H1 (cell line): ENCODE measurements at regions not wholly inside any gene's neighbourhood (a gene's known extent, or its start where the extent isn't known, plus 50 kb on each side); places are given as distances from the start of the nearest gene placed in this dataset.

Experiments
- CTCF ChIA-PET: fragments of 300-600 bp; sonication (Branson Sonifier 250); formaldehyde crosslinking; loops from one replicate; lab custom pipeline; 2021; ENCODE audit not compliant: partially characterized antibody; lab: Charles Lee
- POLR2A ChIA-PET: fragments of 300-600 bp; sonication (Branson Sonifier 250); formaldehyde crosslinking; loops from one replicate; lab custom pipeline; 2021; ENCODE audit warnings: inconsistent platforms; ENCODE audit not compliant: partially characterized antibody; lab: Charles Lee
- DNase-seq, 2 experiments: peaks; one replicate each; pipeline versions ENCODE4 v3.0.0 to v3.0.0-alpha.2; 2010 to 2022; ENCODE audit warnings: low spot score in 2 of 2, low read depth in 1 of 2, mixed read lengths in 1 of 2
- FAIRE-seq: peaks from 2 replicates; lab custom pipeline; 2011; peaks lifted over from hg19 to GRCh38; lab: Jason Lieb, UNC
- H2AFZ ChIP-seq: 2 replicates; pipeline ENCODE4 v1.8.1; 2012; ENCODE audit warnings: low read length, inconsistent platforms
- H2AK5ac ChIP-seq: 2 replicates; pipeline ENCODE4 v1.6.1; 2013; ENCODE audit warnings: low read depth, low read length
- H2BK120ac ChIP-seq: replicated peaks from 2 replicates; pipeline ENCODE3; 2013; ENCODE audit warnings: low read depth, low read length, inconsistent platforms
- H2BK12ac ChIP-seq: 2 replicates; pipeline ENCODE4 v1.6.1; 2013; ENCODE audit warnings: low read depth, low read length
- H2BK15ac ChIP-seq: 2 replicates; pipeline ENCODE4 v1.6.1; 2013; ENCODE audit warnings: low read length
- H2BK20ac ChIP-seq: 2 replicates; pipeline ENCODE4 v1.6.1; 2013; ENCODE audit warnings: low read length
- H2BK5ac ChIP-seq: 2 replicates; pipeline ENCODE4 v1.6.1; 2013; ENCODE audit warnings: low read depth, low read length
- H3K14ac ChIP-seq: 2 replicates; pipeline ENCODE4 v1.6.1; 2013; ENCODE audit warnings: inconsistent platforms; ENCODE audit not compliant: insufficient read length
- H3K18ac ChIP-seq: 2 replicates; pipeline ENCODE4 v1.6.1; 2013; ENCODE audit warnings: low read length; ENCODE audit errors: extremely low read depth
- H3K23ac ChIP-seq: 2 replicates; pipeline ENCODE4 v1.6.1; 2013; ENCODE audit warnings: inconsistent platforms; ENCODE audit not compliant: insufficient read length
- H3K23me2 ChIP-seq: 2 replicates; pipeline ENCODE4 v1.6.1; 2013; ENCODE audit warnings: low read depth, low read length
- H3K27ac ChIP-seq: 2 replicates; pipeline ENCODE4 v1.6.1; 2011; ENCODE audit warnings: low read depth, low read length, inconsistent platforms
- H3K27me3 ChIP-seq, 4 experiments: replicated peaks in 1 of 4; 1 replicate in 1 of 4; 2 replicates in 3 of 4; pipeline versions ENCODE4 v1.6.1 to v1.8.1; 2011 to 2013; ENCODE audit warnings: low read length in 3 of 4, mild to moderate bottlenecking in 3 of 4, inconsistent platforms in 2 of 4, mixed read lengths in 2 of 4, moderate library complexity in 1 of 4; ENCODE audit not compliant: control insufficient read depth in 3 of 4, insufficient read depth in 3 of 4; ENCODE audit errors: extremely low read depth in 1 of 4
- H3K36me3 ChIP-seq, 4 experiments: 2 replicates each; pipeline versions ENCODE4 v1.6.1 to v1.8.1; 2011 to 2013; ENCODE audit warnings: mild to moderate bottlenecking in 4 of 4, low read length in 3 of 4, moderate library complexity in 2 of 4, control low read depth in 1 of 4, inconsistent platforms in 1 of 4; ENCODE audit not compliant: insufficient read depth in 4 of 4, control insufficient read depth in 2 of 4
- H3K4ac ChIP-seq: replicated peaks from 2 replicates; pipeline ENCODE3; 2013; ENCODE audit warnings: low read length, low read depth, mixed read lengths, inconsistent platforms; ENCODE audit not compliant: insufficient read length
- H3K4me1 ChIP-seq, 4 experiments: replicated peaks in 1 of 4; 1 replicate in 1 of 4; 2 replicates in 3 of 4; pipeline versions ENCODE4 v1.6.1 to v1.8.1; 2011 to 2013; ENCODE audit warnings: low read length in 3 of 4, inconsistent platforms in 2 of 4, mixed read lengths in 1 of 4; ENCODE audit not compliant: insufficient read depth in 4 of 4, control insufficient read depth in 3 of 4
- H3K4me2 ChIP-seq, 2 experiments: 2 replicates each; pipeline versions ENCODE4 v1.6.1 to v1.8.1; 2011 to 2013; ENCODE audit warnings: low read depth in 2 of 2, low read length in 2 of 2, control low read depth in 1 of 2, inconsistent platforms in 1 of 2, mild to moderate bottlenecking in 1 of 2; ENCODE audit not compliant: insufficient read depth in 1 of 2
- H3K4me3 ChIP-seq, 4 experiments: fragments of 200-600, 300-600 bp in 1 of 4; sonication (generic), shearing (Covaris generic), sonication (Bioruptor Twin) in 1 of 4; 2 replicates each; pipeline versions ENCODE4 v1.5.1 to v1.8.1; 2011 to 2016; ENCODE audit warnings: low read length in 4 of 4, low read depth in 3 of 4, control low read depth in 2 of 4, inconsistent platforms in 2 of 4, mild to moderate bottlenecking in 2 of 4, mixed read lengths in 1 of 4, moderate library complexity in 1 of 4; ENCODE audit not compliant: insufficient read depth in 2 of 4; ENCODE audit errors: extremely low read depth in 1 of 4
- H3K56ac ChIP-seq: replicated peaks from 2 replicates; pipeline ENCODE3; 2013; ENCODE audit warnings: low read depth, mild to moderate bottlenecking, mixed read lengths, low read length, inconsistent platforms; ENCODE audit not compliant: insufficient read length
- H3K79me1 ChIP-seq: 2 replicates; pipeline ENCODE4 v1.6.1; 2013; ENCODE audit warnings: low read depth, low read length, control low read depth
- H3K79me2 ChIP-seq, 2 experiments: 2 replicates each; pipeline versions ENCODE4 v1.6.1 to v1.8.1; 2012 to 2013; ENCODE audit warnings: low read length in 2 of 2, mild to moderate bottlenecking in 2 of 2, inconsistent platforms in 1 of 2; ENCODE audit not compliant: insufficient read depth in 2 of 2, control insufficient read depth in 1 of 2
- H3K9ac ChIP-seq, 4 experiments: replicated peaks in 1 of 4; 1 replicate in 1 of 4; 2 replicates in 3 of 4; pipeline versions ENCODE4 v1.6.1 to v1.8.1; 2011 to 2013; ENCODE audit warnings: low read depth in 3 of 4, low read length in 3 of 4, control low read depth in 2 of 4, mild to moderate bottlenecking in 2 of 4, moderate library complexity in 2 of 4, inconsistent platforms in 1 of 4; ENCODE audit errors: extremely low read depth in 1 of 4
- H3K9me3 ChIP-seq, 2 experiments: 2 replicates each; pipeline versions ENCODE4 v1.6.1 to v1.8.1; 2012 to 2013; ENCODE audit warnings: mild to moderate bottlenecking in 2 of 2, moderate library complexity in 2 of 2, control low read depth in 1 of 2, inconsistent platforms in 1 of 2, low read depth in 1 of 2, low read length in 1 of 2, mixed read lengths in 1 of 2; ENCODE audit not compliant: insufficient read depth in 2 of 2
- H4K20me1 ChIP-seq, 2 experiments: replicated peaks in 1 of 2; 2 replicates each; pipeline versions ENCODE3 to v1.8.1; 2011 to 2013; ENCODE audit warnings: inconsistent platforms in 2 of 2, low read length in 2 of 2, mild to moderate bottlenecking in 1 of 2; ENCODE audit not compliant: insufficient read depth in 2 of 2, control insufficient read depth in 1 of 2
- H4K5ac ChIP-seq: 2 replicates; pipeline ENCODE4 v1.6.1; 2013; ENCODE audit warnings: low read length, low read depth, mixed read lengths, inconsistent platforms; ENCODE audit not compliant: insufficient read length
- H4K8ac ChIP-seq: 2 replicates; pipeline ENCODE4 v1.8.0; 2013; ENCODE audit warnings: mild to moderate bottlenecking, moderate library complexity, low read length, inconsistent platforms; ENCODE audit not compliant: insufficient read depth; ENCODE audit errors: extremely low read depth
- H4K91ac ChIP-seq: replicated peaks from 2 replicates; pipeline ENCODE3; 2013; ENCODE audit warnings: low read length, mixed read lengths, inconsistent platforms; ENCODE audit not compliant: insufficient read length
- BACH1 ChIP-seq: IDR thresholded peaks from 2 replicates; pipeline ENCODE4 v1.6.1; 2012; ENCODE audit warnings: low read length, improper control_type of control experiment
- CTBP2 ChIP-seq: IDR thresholded peaks from 2 replicates; pipeline ENCODE4 v1.7.0; 2011; ENCODE audit warnings: borderline replicate concordance, mild to moderate bottlenecking, moderate library complexity, mixed read lengths, low read length; ENCODE audit not compliant: insufficient read depth, insufficient read length
- JUN ChIP-seq: IDR thresholded peaks from 2 replicates; pipeline ENCODE4 v1.6.1; 2011; ENCODE audit warnings: low read depth, mild to moderate bottlenecking, improper control_type of control experiment, low read length
- JUND ChIP-seq: IDR thresholded peaks from 2 replicates; pipeline ENCODE4 v1.6.1; 2011; ENCODE audit warnings: mild to moderate bottlenecking, improper control_type of control experiment, low read length
- NRF1 ChIP-seq: IDR thresholded peaks from 2 replicates; pipeline ENCODE4 v1.6.1; 2011; ENCODE audit warnings: mild to moderate bottlenecking, low read depth, low read length, improper control_type of control experiment
- POLR2AphosphoS5 ChIP-seq: IDR thresholded peaks from 2 replicates; pipeline ENCODE4 v1.6.1; 2011; ENCODE audit warnings: low read depth, low read length
- RAD21 ChIP-seq, 2 experiments: IDR thresholded peaks in 1 of 2; conservative IDR thresholded peaks in 1 of 2; 2 replicates each; pipeline ENCODE4 v1.6.1; 2011; ENCODE audit warnings: low read depth in 2 of 2, low read length in 2 of 2, improper control_type of control experiment in 1 of 2, inconsistent platforms in 1 of 2, mild to moderate bottlenecking in 1 of 2, moderate library complexity in 1 of 2
- SP1 ChIP-seq: IDR thresholded peaks from 2 replicates; pipeline ENCODE4 v1.6.1; 2011; ENCODE audit warnings: low read depth, low read length
- WGBS, 2 experiments: shearing (Covaris generic) in 1 of 2; methylation state at CpG; one replicate each; pipeline versions ENCODE4 v1.1.6 to v1.1.7; 2013 to 2015; ENCODE audit warnings: low lambda C conversion rate in 2 of 2, mixed read lengths in 2 of 2, inconsistent platforms in 1 of 2, low coverage in 1 of 2, missing lambda C conversion rate in 1 of 2; ENCODE audit not compliant: insufficient replicate concordance in 2 of 2, insufficient coverage in 1 of 2, insufficient read length in 1 of 2; ENCODE audit errors: extremely low coverage in 1 of 2, missing lambda C conversion rate in 1 of 2; 5-methylcytosine and 5-hydroxymethylcytosine counted together

DNA sequence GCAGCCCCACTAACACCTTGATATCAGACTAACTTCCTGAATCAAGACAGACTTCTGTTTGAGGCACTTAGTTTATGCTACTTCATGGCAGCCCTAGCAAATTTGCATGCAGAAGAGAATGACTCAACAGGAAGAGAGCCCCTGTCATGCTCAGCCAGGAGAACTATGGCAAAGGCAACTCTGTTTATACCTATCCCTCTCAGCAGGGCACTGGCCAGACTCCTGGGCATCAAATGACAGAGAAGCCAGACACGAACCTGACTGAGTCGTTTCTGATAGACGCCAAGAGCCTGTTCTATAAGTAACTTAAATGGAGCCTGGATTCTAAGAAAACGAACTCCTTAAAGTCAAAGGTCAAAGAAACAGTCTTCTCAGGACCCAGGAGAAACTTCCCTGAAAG, 50.9 kb upstream of the UNC5B start:
- Histone ChIP-seq H4K20me1 (no peaks in the 10 kb centered on the region), H3K4me3 (no peak overlapping the region), H3K79me1 (no peaks in the 10 kb centered on the region), H2BK5ac (no peak overlapping the region), H3K36me3 (no peaks in the 10 kb centered on the region), H3K27ac (no peak overlapping the region), H4K5ac (no peak overlapping the region), H3K56ac (no peak overlapping the region), H2AFZ (no peak overlapping the region), H3K18ac (no peak overlapping the region), H3K4me1 (no peaks in the 10 kb centered on the region), H2BK20ac (no peak overlapping the region), H3K4ac (no peak overlapping the region), H4K8ac (no peak overlapping the region), H3K4me2 (no peak overlapping the region), H3K9me3 (no peaks in the 10 kb centered on the region), H3K23ac (no peak overlapping the region), H3K14ac (no peak overlapping the region), H2BK120ac (no peak overlapping the region), H3K27me3 (peaks cover 0 to 1% (median 0%) of the 10 kb centered on the region in 4 experiments; a peak in 1 of 7 replicates), H4K91ac (no peak overlapping the region), H3K79me2 (no peaks in the 10 kb centered on the region)
- FAIRE-seq (no peak), DNase-seq (no peak)
- ChIA-PET CTCF (no interaction called here), POLR2A (no interaction called here)
- WGBS, 2 experiments: 68% methylated on average over 4 of the region's 4 CpGs; no CpG with 5 or more reads in 1 of the 2 experiments
- TF ChIP-seq JUN: no peak
- no peak for TF ChIP-seq JUND
- TF ChIP-seq CTBP2: no peak
- no peak for TF ChIP-seq RAD21 (IDR thresholded peaks at IDR 0.05 in 1 of 2, conservative IDR thresholded peaks at IDR 0.05 in 1 of 2; ENCODE audit: low read depth in 2 of 2, low read length in 2 of 2)
- no peak for TF ChIP-seq SP1
- no peak for TF ChIP-seq BACH1
- TF ChIP-seq NRF1: no peak
- no peak for TF ChIP-seq POLR2AphosphoS5
- TF ChIP-seq, all 59 proteins: peak for 0
- H3K23me2 ChIP-seq: no peaks in the 10 kb centered on the region
- H2AK5ac ChIP-seq: no peak overlapping the region
- H2BK15ac ChIP-seq: no peak overlapping the region
- H3K9ac ChIP-seq: no peak overlapping the region
- no peak overlapping the region for H2BK12ac ChIP-seq
